Parathyroid adenoma (tissue), 2 donors: ENCODE measurements at regions not wholly inside any gene's neighbourhood (a gene's known extent, or its start where the extent isn't known, plus 50 kb on each side); places are given as distances from the start of the nearest gene placed in this dataset.

Source experiments
- H2AFZ ChIP-seq: fragments of 300-600 bp; sonication (generic); one replicate; pipeline ENCODE4 v1.7.0; 2017; ENCODE audit warnings: antibody characterized with exemption, mild to moderate bottlenecking
- H3K27ac ChIP-seq: fragments of 300-600 bp; sonication (generic); one replicate; pipeline ENCODE4 v1.7.0; 2017
- H3K27me3 ChIP-seq: fragments of 300-600 bp; sonication (generic); one replicate; pipeline ENCODE4 v1.7.0; 2017; ENCODE audit warnings: low read length; ENCODE audit not compliant: control insufficient read depth, insufficient read depth
- H3K36me3 ChIP-seq: fragments of 300-600 bp; sonication (generic); one replicate; pipeline ENCODE4 v1.7.0; 2017; ENCODE audit warnings: low read length; ENCODE audit not compliant: control insufficient read depth, insufficient read depth
- H3K4me1 ChIP-seq: fragments of 300-600 bp; sonication (generic); one replicate; pipeline ENCODE4 v1.7.0; 2017; ENCODE audit warnings: control low read depth
- H3K4me2 ChIP-seq: fragments of 300-600 bp; sonication (generic); one replicate; pipeline ENCODE4 v1.7.0; 2017; ENCODE audit warnings: low read length
- H3K4me3 ChIP-seq: fragments of 300-600 bp; sonication (generic); one replicate; pipeline ENCODE4 v1.7.0; 2017; ENCODE audit warnings: low read depth, low read length
- H3K79me2 ChIP-seq: fragments of 300-600 bp; sonication (generic); one replicate; pipeline ENCODE4 v1.7.0; 2017; ENCODE audit warnings: control low read depth
- H3K9ac ChIP-seq: fragments of 300-600 bp; sonication (generic); one replicate; pipeline ENCODE4 v1.7.0; 2017; ENCODE audit warnings: mild to moderate bottlenecking
- H3K9me3 ChIP-seq: fragments of 300-600 bp; sonication (generic); one replicate; pipeline ENCODE4 v1.7.0; 2017; ENCODE audit warnings: low read length; ENCODE audit not compliant: control insufficient read depth
- CTCF ChIP-seq: fragments of 300-600 bp; sonication (generic); IDR thresholded peaks from one replicate; pipeline ENCODE4 v1.7.0; 2017; ENCODE audit warnings: antibody characterized with exemption, mild to moderate bottlenecking
- donor health status: primary hyperparathyroidism.

- H2AFZ ChIP-seq, result no peak overlapping the region
- no peaks in the 10 kb centered on the region for H3K79me2 ChIP-seq
- no peaks in the 10 kb centered on the region for H3K9me3 ChIP-seq
- no peaks in the 10 kb centered on the region for H3K4me1 ChIP-seq
- no peak overlapping the region for H3K27ac ChIP-seq
- no peak overlapping the region for H3K9ac ChIP-seq
- no peak for TF ChIP-seq CTCF
- H3K36me3 ChIP-seq, result no peaks in the 10 kb centered on the region
- no peak overlapping the region for H3K4me3 ChIP-seq
- no peaks in the 10 kb centered on the region for H3K27me3 ChIP-seq
- no peak overlapping the region for H3K4me2 ChIP-seq
Observed at GRCh38 chr11:115676768-115677167, 172.6 kb upstream of the CADM1 start.

DNA sequence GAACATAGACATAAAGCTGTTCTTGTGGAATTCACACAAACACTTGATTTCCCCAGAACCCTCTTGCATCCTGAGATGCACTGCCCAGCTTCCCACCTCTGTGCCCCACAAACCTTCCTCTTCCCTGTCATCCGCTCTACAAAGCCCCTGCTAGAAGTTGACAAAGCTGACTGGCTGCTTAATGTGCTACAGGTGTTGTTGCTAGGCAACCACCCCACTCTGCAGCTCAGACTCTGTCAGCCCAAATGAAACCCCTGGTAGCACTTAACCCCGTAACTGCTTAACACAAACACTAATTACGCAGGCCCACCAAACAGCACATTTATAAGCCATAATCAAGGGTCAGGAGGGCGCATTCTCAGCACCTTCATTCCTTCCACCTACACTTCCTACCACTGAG, 172.0 kb upstream of the CADM1 start:
- H3K27ac ChIP-seq, result no peak overlapping the region
- H3K4me1 ChIP-seq, result no peaks in the 10 kb centered on the region

GRCh38 chr11:115674937-115675544, 170.8 kb upstream of the CADM1 start:
- H3K27ac ChIP-seq, result no peak overlapping the region
- TF ChIP-seq CTCF, result no peak

More for the DNA sequence above, 172.0 kb upstream of the CADM1 start:
- Histone ChIP-seq H3K27me3 (no peaks in the 10 kb centered on the region), H3K4me2 (no peak overlapping the region), H2AFZ (no peak overlapping the region), H3K4me3 (no peak overlapping the region), H3K36me3 (no peaks in the 10 kb centered on the region), H3K9me3 (no peaks in the 10 kb centered on the region), H3K79me2 (no peaks in the 10 kb centered on the region), H3K9ac (no peak overlapping the region)
- TF ChIP-seq CTCF, result no peak

GRCh38 chr11:115674176-115674936, 170.1 kb upstream of the CADM1 start:
- Histone ChIP-seq H3K27me3 (no peaks in the 10 kb centered on the region), H3K79me2 (no peaks in the 10 kb centered on the region), H3K4me2 (no peak overlapping the region), H3K27ac (no peak overlapping the region), H3K4me3 (no peak overlapping the region), H2AFZ (no peak overlapping the region), H3K4me1 (no peaks in the 10 kb centered on the region), H3K36me3 (no peaks in the 10 kb centered on the region), H3K9ac (no peak overlapping the region), H3K9me3 (no peaks in the 10 kb centered on the region)
- TF ChIP-seq CTCF, result no peak

More at GRCh38 chr11:115674937-115675544, 170.8 kb upstream of the CADM1 start:
- no peak overlapping the region for H2AFZ ChIP-seq
- H3K27me3 ChIP-seq, result no peaks in the 10 kb centered on the region
- no peak overlapping the region for H3K9ac ChIP-seq
- H3K36me3 ChIP-seq, result no peaks in the 10 kb centered on the region
- no peaks in the 10 kb centered on the region for H3K4me1 ChIP-seq
- H3K4me2 ChIP-seq, result no peak overlapping the region
- no peak overlapping the region for H3K4me3 ChIP-seq
- no peaks in the 10 kb centered on the region for H3K79me2 ChIP-seq
- no peaks in the 10 kb centered on the region for H3K9me3 ChIP-seq

GRCh38 chr11:115673720-115674119, 169.5 kb upstream of the CADM1 start:
- no peaks in the 10 kb centered on the region for H3K79me2 ChIP-seq
- TF ChIP-seq CTCF, result no peak
- no peak overlapping the region for H3K9ac ChIP-seq
- no peaks in the 10 kb centered on the region for H3K27me3 ChIP-seq
- H3K27ac ChIP-seq, result no peak overlapping the region
- H3K36me3 ChIP-seq, result no peaks in the 10 kb centered on the region
- no peaks in the 10 kb centered on the region for H3K4me1 ChIP-seq
- H3K4me3 ChIP-seq, result no peak overlapping the region
- H2AFZ ChIP-seq, result no peak overlapping the region
- H3K9me3 ChIP-seq, result no peaks in the 10 kb centered on the region
- H3K4me2 ChIP-seq, result no peak overlapping the region
